Activated T-helper 1 cell treated with anti-CD3 and anti-CD28 coated beads, Interleukin-12 subunit alpha, Interleukin-12 subunit beta, Interleukin-2, Interleukin-4 antibody, amounts not matched to agents 30 ng/mL and 10 ng/mL and 1 ng/mL, durations not matched to agents 14 hours and 24 hours and 36 hours (primary cell): ENCODE measurements at regions not wholly inside any gene's neighbourhood (a gene's known extent, or its start where the extent isn't known, plus 50 kb on each side); places are given as distances from the start of the nearest gene placed in this dataset.

ENCODE experiments used
- DNase-seq: peaks from one replicate; pipeline ENCODE4 v3.0.0; 2021; ENCODE audit warnings: low spot score
- H3K27ac Mint-ChIP-seq: one replicate; pipeline ENCODE4 v1.8.0; 2021; ENCODE audit warnings: mild to moderate bottlenecking, mixed read lengths
- H3K27me3 Mint-ChIP-seq: one replicate; pipeline ENCODE4 v1.8.0; 2022; ENCODE audit warnings: mild to moderate bottlenecking, moderate library complexity, mixed read lengths; ENCODE audit not compliant: insufficient read depth
- H3K36me3 Mint-ChIP-seq: one replicate; pipeline ENCODE4 v1.8.0; 2021; ENCODE audit warnings: low read depth, mixed read lengths
- H3K4me1 Mint-ChIP-seq: one replicate; pipeline ENCODE4 v1.8.0; 2021; ENCODE audit warnings: low read depth, mixed read lengths
- H3K4me3 Mint-ChIP-seq: one replicate; pipeline ENCODE4 v1.8.0; 2021; ENCODE audit warnings: mild to moderate bottlenecking, moderate library complexity, mixed read lengths
- H3K9me3 Mint-ChIP-seq: one replicate; pipeline ENCODE4 v1.8.0; 2021; ENCODE audit warnings: mixed read lengths
- intact Hi-C: fragments of 100-400 bp; cut with micrococcal nuclease; formaldehyde crosslinking; loops from one replicate; pipeline ENCODE4 v1.15.1; 2024

DNA sequence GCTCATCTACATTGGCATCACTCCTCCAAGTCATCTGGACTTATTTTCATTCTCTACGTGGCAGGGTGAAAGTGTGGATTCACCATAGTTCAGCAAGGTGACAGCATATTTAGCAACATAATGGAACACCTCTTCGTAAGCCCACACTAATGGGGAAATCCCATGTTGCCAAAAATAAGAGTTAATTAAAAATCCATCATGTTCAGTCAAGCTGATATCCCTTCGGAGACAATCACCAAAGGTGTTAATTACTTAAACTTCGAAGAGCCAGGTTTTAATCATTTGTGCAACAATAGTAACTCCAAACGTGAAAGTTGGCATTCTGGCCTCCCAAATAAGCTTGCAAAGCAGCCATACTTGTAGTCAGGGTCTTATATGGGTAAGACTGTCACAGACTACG, 242.9 kb downstream of the NSG2 start:
- no peaks in the 10 kb centered on the region for H3K36me3 Mint-ChIP-seq
- no peak overlapping the region for H3K27ac Mint-ChIP-seq
- H3K9me3 Mint-ChIP-seq: no peaks in the 10 kb centered on the region
- no peak overlapping the region for H3K4me3 Mint-ChIP-seq
- H3K27me3 Mint-ChIP-seq: peaks cover 2% of the 10 kb centered on the region
- no peak for DNase-seq
- intact Hi-C loops: no loop called here
- no peaks in the 10 kb centered on the region for H3K4me1 Mint-ChIP-seq

DNA sequence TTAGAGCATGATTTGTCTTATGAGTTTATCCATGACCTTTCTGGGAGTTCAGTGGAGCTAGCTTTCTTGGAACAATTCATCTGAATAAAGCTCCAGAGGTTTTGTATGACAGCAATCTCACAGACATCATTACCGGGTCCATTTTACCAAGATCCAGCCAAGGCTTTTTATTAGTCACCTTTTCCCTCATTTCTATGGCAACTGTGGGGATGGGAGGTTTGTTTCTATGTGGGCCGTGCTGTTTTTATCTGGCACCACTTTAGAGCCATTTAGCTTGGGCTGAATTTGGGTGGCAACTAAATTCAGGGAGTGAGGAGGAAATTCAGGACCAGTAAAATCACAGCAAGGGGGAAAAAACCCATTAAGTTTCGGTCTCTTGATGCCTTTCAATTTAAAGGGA, 245.7 kb downstream of the NSG2 start:
- Mint-ChIP-seq H3K9me3 (no peaks in the 10 kb centered on the region), H3K4me1 (no peaks in the 10 kb centered on the region), H3K27me3 (peaks cover 2% of the 10 kb centered on the region), H3K36me3 (no peaks in the 10 kb centered on the region), H3K4me3 (no peak overlapping the region), H3K27ac (no peak overlapping the region)
- no peak for DNase-seq
- intact Hi-C loops: no loop called here

DNA sequence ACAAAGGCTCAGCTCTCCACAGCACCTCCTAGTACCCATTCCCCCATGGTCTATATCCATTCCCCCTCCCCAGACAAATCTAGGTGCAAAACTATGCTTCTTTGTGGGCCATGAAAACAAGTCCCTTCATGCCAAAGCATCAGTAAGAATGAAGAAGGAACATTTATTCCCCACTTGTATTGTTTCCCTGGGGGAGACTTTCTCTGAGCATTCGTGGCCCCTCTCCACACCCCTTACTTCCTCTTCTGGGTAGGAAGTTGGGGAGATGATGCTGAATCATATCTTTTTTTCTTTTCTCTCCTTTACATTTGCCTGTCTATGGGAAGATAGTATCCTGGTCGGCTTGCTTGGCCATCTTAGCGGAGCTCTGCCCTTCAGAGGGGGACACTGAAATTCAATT, 246.8 kb downstream of the NSG2 start:
- peaks cover 2% of the 10 kb centered on the region for H3K27me3 Mint-ChIP-seq
- DNase-seq: no peak
- H3K36me3 Mint-ChIP-seq: no peaks in the 10 kb centered on the region
- H3K4me3 Mint-ChIP-seq: no peak overlapping the region
- intact Hi-C loops: no loop called here
- H3K27ac Mint-ChIP-seq: no peak overlapping the region
- H3K9me3 Mint-ChIP-seq: no peaks in the 10 kb centered on the region
- H3K4me1 Mint-ChIP-seq: no peaks in the 10 kb centered on the region

DNA sequence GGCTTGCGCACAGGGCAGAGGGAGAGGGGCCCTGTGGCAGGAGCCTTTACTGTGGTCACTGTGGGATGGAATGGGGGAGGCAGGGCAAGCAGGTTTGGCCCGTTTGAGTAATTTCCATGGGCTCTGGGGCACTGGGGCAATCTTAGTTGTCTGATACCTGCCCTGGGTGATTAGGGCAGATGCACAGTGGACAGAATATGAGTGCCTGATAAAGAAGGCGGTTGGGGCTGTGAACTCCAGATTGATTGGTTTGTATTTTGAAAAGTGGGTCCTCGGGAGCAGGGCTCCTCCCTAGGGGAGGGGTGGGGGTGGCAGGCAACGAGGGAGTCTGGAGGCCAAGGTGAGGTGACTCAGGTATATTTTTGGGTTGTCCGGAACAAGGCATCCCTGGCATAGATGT, 247.5 kb downstream of the NSG2 start:
- no peaks in the 10 kb centered on the region for H3K9me3 Mint-ChIP-seq
- H3K4me3 Mint-ChIP-seq: no peak overlapping the region
- H3K4me1 Mint-ChIP-seq: no peaks in the 10 kb centered on the region
- no peaks in the 10 kb centered on the region for H3K36me3 Mint-ChIP-seq
- H3K27ac Mint-ChIP-seq: no peak overlapping the region
- intact Hi-C loops: no loop called here
- DNase-seq: no peak
- H3K27me3 Mint-ChIP-seq: peaks cover 2% of the 10 kb centered on the region

DNA sequence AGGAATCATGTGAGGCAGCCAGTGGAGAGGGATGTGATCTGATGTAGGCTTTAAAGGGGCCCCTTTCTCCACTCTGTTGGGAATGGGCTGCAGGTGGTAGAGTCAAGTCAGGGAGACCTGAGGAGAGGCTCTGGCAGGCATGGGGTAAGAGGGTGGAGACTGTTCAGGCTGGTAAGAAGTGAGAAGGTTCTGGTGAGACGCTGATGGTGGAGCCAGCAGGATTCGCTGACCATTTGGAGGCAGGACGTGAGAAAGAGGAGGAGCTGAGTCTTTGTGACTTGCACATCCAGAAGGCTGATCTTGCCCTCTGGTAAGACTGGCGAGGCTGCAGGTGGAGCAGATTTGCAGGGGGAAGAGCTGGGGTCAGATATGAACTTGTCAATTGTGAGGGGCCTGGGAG, 248.0 kb downstream of the NSG2 start:
- H3K9me3 Mint-ChIP-seq: no peaks in the 10 kb centered on the region
- peaks cover 2% of the 10 kb centered on the region for H3K27me3 Mint-ChIP-seq
- intact Hi-C loops: no loop called here
- H3K4me3 Mint-ChIP-seq: no peak overlapping the region
- no peaks in the 10 kb centered on the region for H3K36me3 Mint-ChIP-seq
- DNase-seq: no peak
- H3K4me1 Mint-ChIP-seq: no peaks in the 10 kb centered on the region
- no peak overlapping the region for H3K27ac Mint-ChIP-seq

DNA sequence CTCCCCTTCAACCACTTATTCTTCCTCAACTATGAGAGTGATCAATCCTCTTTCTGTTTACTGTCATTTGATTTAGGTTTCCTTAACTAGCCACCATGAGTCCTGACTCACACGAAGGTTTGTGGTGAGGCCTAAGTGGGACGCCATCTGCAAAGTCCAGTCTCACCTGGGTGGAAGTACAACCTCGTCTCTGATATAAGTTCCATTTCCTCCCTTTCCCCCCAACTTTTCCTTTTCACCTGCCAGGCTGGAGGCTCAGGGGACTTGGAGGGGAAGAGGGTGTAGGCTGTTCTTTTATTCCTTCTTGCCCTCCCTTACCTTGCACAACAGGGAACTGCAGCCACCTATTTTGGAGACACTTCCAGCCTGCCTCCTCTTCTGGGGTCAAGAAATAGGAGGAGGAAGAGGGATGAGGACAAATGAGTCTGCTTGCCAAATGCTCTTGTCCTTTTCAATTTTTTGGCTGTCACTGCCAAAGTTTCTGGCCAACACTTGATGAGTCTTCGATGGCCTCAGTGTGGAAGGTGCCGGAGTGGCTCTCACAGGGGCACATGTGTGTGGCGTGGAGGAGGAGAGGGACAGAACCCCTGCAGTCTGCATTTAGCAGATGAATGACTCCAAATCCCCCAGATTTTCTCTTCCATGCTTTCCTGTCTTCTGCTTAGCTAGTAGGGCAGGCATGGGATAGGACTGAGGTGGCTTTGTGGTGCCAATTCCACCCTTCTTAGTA, 249.6 kb downstream of the NSG2 start:
- no peaks in the 10 kb centered on the region for H3K36me3 Mint-ChIP-seq
- no peak overlapping the region for H3K27ac Mint-ChIP-seq
- intact Hi-C loops: no loop called here
- peaks cover 2% of the 10 kb centered on the region for H3K27me3 Mint-ChIP-seq
- no peak overlapping the region for H3K4me3 Mint-ChIP-seq
- no peak for DNase-seq
- H3K4me1 Mint-ChIP-seq: no peaks in the 10 kb centered on the region
- no peaks in the 10 kb centered on the region for H3K9me3 Mint-ChIP-seq

DNA sequence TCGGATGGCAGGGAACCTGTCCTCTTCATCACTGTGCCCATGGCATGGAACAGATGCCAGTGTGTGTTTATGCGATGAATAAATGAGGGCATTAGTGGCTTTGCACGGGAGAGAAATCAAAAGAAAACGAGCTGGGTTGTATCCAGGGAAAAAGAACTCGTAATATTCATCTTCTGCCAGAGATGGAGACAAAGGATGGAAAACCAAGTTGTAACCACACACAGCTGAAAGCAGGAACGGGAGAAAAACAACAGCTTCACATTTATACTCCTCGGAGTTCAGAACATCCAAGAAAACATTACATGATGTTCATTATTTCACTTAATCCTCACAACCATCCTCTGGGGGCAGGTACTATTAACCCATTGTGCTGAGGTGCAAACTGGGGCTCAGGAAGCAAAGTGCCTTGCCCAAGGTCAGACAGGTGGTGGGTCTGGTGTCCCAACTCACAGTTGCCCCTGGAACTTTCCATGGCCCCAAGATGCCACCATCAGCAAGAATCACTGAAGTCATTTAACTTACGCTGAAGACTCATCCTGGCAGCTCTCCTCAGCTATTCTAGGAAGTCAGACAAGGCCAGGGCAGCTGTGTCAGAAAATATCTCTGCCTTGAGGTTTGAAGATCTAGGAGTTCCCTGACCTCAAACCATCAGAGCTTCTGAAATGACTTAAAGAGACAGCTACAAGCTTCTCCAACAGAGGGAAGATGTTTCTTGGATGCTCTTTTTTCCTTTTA, 250.4 kb downstream of the NSG2 start:
- Mint-ChIP-seq H3K9me3 (no peaks in the 10 kb centered on the region), H3K27me3 (no peaks in the 10 kb centered on the region), H3K4me1 (no peaks in the 10 kb centered on the region), H3K27ac (no peak overlapping the region), H3K36me3 (no peaks in the 10 kb centered on the region), H3K4me3 (no peak overlapping the region)
- intact Hi-C loops: no loop called here
- DNase-seq: no peak

DNA sequence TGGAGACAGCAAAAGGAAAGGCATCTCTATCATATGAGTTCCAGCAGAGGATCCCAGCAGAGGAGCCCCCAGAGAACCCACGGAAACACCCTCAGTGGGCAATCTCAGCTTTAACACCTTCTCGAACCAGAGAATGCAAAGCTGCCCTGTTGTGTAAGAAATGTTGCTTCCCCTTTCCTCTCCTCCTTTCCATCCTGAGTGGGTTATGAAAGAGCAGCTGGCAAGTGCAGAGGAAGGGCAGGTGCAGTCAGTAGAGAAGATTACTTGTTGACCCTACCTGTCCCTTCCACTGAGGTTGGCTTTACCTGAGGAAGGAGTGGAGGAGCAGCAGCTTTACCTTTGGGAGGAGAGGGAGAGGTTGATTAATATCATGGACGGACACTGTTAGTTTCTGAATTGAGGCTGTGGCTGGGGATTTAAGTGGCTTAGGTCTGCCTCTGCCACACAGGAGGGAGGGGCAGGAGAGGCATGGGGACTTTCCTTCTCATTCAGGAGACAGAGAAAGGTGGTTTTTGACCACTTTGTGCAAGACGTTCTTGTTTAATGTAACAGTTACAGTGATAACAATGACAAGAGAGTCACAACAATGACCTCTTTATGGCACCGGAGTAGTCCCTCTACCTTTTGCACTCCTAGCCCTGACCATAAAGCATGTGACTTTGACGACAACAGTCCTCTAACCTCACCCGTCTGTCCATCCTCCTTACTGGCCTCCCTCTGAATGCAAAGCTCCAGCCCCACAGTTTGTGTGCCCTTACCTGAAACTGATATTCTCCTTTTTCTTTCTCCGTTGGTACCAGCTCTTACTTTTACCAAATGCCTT, 254.8 kb downstream of the NSG2 start:
- no peaks in the 10 kb centered on the region for H3K36me3 Mint-ChIP-seq
- H3K27me3 Mint-ChIP-seq: no peaks in the 10 kb centered on the region
- H3K4me1 Mint-ChIP-seq: no peaks in the 10 kb centered on the region
- H3K9me3 Mint-ChIP-seq: no peaks in the 10 kb centered on the region
- no peak overlapping the region for H3K27ac Mint-ChIP-seq
- intact Hi-C loops: no loop called here
- no peak overlapping the region for H3K4me3 Mint-ChIP-seq
- DNase-seq: no peak

DNA sequence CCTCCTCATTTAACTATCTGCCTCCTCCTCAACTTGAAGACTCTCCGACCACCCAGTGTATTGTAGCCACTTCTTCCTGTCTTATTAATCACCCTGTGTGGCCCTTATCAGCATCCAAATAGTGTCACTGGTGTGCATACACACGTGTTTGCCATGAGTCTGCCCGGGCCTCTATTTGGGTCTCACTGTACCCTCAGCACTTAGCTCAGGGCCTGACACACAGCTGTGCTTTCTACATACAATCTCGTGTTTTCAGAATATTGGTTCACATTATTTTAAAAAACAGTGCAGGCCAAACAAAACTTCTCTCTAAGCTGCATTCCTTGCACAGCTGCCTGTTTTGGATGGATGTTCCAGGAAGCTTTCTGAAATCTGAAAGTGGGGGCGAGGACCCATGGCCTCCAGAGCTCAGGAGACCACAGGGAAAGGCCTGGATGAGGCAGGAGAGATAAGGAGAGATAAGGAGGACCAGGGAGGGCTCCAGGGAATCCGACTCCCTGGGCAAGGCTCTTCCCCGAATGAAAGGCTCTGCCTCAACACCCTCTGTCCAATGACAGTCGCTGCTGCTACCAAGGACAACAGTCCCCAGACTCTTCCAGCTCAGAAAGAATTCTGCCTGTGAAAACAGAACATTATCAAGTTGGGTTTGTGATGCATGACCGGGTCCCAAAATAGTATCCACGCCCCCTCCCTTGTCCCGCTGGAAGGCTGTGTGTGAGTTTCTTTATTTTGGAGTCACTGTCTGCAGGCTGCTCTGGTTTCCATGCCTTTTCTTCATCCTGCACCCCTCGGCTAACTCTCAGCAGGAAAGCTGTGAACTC, 255.6 kb downstream of the NSG2 start:
- no peak overlapping the region for H3K27ac Mint-ChIP-seq
- H3K27me3 Mint-ChIP-seq: no peaks in the 10 kb centered on the region
- intact Hi-C loops: no loop called here
- H3K4me3 Mint-ChIP-seq: no peak overlapping the region
- no peaks in the 10 kb centered on the region for H3K4me1 Mint-ChIP-seq
- DNase-seq: no peak
- no peaks in the 10 kb centered on the region for H3K9me3 Mint-ChIP-seq
- no peaks in the 10 kb centered on the region for H3K36me3 Mint-ChIP-seq

DNA sequence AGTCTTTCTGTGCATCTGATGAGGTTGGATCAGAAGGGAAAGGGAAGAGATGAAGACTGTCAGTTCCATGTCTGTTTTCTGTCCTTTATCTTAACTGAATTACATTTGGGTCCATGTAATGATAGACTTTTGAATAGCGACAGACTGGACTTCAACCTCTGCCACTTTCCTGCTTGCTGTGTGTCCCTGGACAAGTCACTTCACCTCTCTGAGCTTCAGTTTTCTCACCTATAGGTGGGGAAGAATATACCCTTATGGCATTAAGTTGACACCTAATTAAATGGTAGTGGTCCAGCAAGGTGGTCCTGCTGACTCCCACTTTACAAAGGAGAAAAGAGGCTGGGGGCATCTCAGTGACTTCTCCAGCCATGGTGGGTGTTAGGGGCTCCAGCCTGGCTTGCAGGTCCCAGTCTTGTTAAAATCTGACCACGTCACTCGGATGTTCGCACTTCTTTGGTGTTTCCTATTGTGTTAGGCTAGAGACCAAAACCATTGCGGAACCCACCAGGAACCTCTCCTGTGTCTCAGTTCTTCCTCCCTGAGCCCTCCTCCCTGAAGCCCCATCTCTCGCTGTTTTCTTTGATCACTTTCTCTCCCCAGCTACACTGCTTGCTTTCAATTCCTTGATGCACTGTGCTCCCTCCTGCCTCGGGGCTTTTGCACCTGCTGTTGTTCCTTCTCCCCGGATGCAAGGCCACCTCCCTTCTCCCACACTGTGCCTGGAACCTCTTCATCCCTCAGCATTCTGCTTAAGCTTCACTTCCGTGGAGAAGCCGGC, 256.5 kb downstream of the NSG2 start:
- Mint-ChIP-seq H3K27me3 (no peaks in the 10 kb centered on the region), H3K36me3 (no peaks in the 10 kb centered on the region), H3K27ac (no peak overlapping the region), H3K4me3 (no peak overlapping the region), H3K4me1 (no peaks in the 10 kb centered on the region), H3K9me3 (no peaks in the 10 kb centered on the region)
- intact Hi-C loops: no loop called here
- DNase-seq: no peak

DNA sequence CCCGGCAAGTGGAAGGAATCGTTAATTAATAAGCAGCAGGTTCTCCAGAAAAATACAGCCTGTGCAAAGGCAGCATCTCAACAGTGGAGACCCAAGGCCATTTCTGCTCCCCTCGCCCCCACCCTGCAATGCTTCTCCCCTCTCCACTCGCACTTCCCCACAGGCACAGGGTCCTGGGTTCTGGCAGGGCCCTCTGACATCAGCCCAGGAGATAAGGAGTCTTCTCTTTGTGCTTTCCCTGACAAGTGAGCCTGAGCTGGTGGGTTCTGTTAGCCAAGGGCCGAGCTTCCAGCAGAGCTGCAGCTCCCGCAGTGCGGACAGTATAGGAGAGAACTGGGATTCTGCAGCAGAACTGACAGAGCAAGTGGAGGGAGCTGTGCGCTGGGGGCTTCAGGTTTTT, 257.5 kb downstream of the NSG2 start:
- no peak for DNase-seq
- no peaks in the 10 kb centered on the region for H3K36me3 Mint-ChIP-seq
- H3K9me3 Mint-ChIP-seq: no peaks in the 10 kb centered on the region
- intact Hi-C loops: no loop called here
- no peaks in the 10 kb centered on the region for H3K27me3 Mint-ChIP-seq
- no peak overlapping the region for H3K4me3 Mint-ChIP-seq
- no peak overlapping the region for H3K27ac Mint-ChIP-seq
- H3K4me1 Mint-ChIP-seq: no peaks in the 10 kb centered on the region

DNA sequence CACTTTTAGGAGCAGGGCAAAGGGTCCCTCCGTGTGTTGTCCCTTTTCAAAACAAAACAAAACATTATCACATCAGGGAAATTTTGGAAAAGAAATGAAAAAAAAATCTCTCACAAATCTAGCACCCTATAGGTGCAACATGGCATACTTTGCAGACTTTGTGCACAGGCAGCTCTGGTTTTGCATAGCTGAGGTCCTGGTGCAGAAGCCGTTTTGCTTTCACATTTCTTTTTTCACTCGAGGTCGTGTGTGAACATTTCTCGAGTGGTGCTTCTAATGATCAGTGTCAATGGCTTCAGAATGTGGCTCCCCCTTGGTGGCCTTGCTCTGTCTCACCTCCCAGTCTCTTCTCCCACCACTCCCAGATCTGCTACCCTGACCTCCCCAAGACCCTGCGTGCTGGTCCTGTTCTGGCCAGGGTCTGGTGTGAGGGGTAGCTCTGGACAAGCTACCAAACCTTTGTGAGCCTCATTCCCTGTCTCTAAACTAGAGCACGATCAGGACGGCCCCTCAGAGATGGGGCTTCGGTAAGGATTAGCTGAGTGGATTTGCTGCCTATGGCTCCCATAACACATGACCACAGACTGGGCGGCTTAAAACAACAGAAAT, 258.0 kb downstream of the NSG2 start:
- Mint-ChIP-seq H3K36me3 (no peaks in the 10 kb centered on the region), H3K9me3 (no peaks in the 10 kb centered on the region), H3K4me1 (no peaks in the 10 kb centered on the region), H3K4me3 (no peak overlapping the region), H3K27me3 (no peaks in the 10 kb centered on the region), H3K27ac (no peak overlapping the region)
- intact Hi-C loops: no loop called here
- DNase-seq: no peak
